SK-N-SH (cell line): ENCODE measurements at regions not wholly inside any gene's neighbourhood (a gene's known extent, or its start where the extent isn't known, plus 50 kb on each side); places are given as distances from the start of the nearest gene placed in this dataset.

ENCODE experiments used
- CTCF ChIA-PET: fragments of 300-600, 350-600 bp; formaldehyde crosslinking; extraction: SDS; loops from one replicate; lab custom pipeline; 2021; lab: Yijun Ruan, JAX
- POLR2A ChIA-PET: fragments of 350-600 bp; sonication (Branson Sonifier 250); formaldehyde crosslinking; extraction: SDS; loops from one replicate; lab custom pipeline; 2020; ENCODE audit warnings: antibody characterized with exemption, inconsistent platforms; lab: Yijun Ruan, JAX
- DNase-seq: peaks from one replicate; pipeline ENCODE4 v3.0.0; 2012
- H2AFZ ChIP-seq: fragments of 200-600 bp; sonication (generic); 2 replicates; pipeline ENCODE4 v1.8.1; 2016; ENCODE audit warnings: antibody characterized with exemption, mild to moderate bottlenecking, low read depth
- H3F3A ChIP-seq: fragments of 200-600 bp; sonication (generic); replicated peaks from 2 replicates; pipeline ENCODE3; 2016; ENCODE audit warnings: antibody characterized with exemption, mild to moderate bottlenecking; ENCODE audit not compliant: insufficient read depth
- H3K27ac ChIP-seq, 2 experiments: fragments of 200-500 bp in 1 of 2; fragments of 200-600 bp in 1 of 2; sonication (Bioruptor generic) in 1 of 2; sonication (generic), shearing (Covaris generic) in 1 of 2; 2 replicates each; pipeline versions ENCODE4 v1.5.1 to v1.6.1; 2014 to 2016; ENCODE audit warnings: low read depth in 2 of 2, inconsistent platforms in 1 of 2, low read length in 1 of 2, mild to moderate bottlenecking in 1 of 2, mixed read lengths in 1 of 2
- H3K27me3 ChIP-seq: fragments of 200-600 bp; sonication (generic), shearing (Covaris generic); 2 replicates; pipeline ENCODE4 v1.6.1; 2016; ENCODE audit warnings: mixed run types; ENCODE audit not compliant: insufficient read depth
- H3K36me3 ChIP-seq, 2 experiments: fragments of 200-500 bp in 1 of 2; fragments of 200-600 bp in 1 of 2; sonication (Bioruptor generic) in 1 of 2; sonication (generic) in 1 of 2; replicated peaks in 1 of 2; 2 replicates each; pipeline versions ENCODE3 to v1.5.1; 2014 to 2016; ENCODE audit warnings: low read length in 1 of 2, mild to moderate bottlenecking in 1 of 2; ENCODE audit not compliant: insufficient read depth in 2 of 2, control insufficient read depth in 1 of 2
- H3K4me1 ChIP-seq, 2 experiments: fragments of 200-500 bp in 1 of 2; fragments of 200-600 bp in 1 of 2; sonication (Bioruptor generic) in 1 of 2; sonication (generic), shearing (Covaris generic) in 1 of 2; 2 replicates each; pipeline versions ENCODE4 v1.5.1 to v1.6.1; 2014 to 2016; ENCODE audit warnings: low read depth in 1 of 2, low read length in 1 of 2, mixed run types in 1 of 2; ENCODE audit not compliant: insufficient read depth in 2 of 2, control insufficient read depth in 1 of 2
- H3K4me2 ChIP-seq: fragments of 200-600 bp; sonication (generic), shearing (Covaris generic); 2 replicates; pipeline ENCODE4 v1.6.1; 2017; ENCODE audit warnings: mixed run types
- H3K4me3 ChIP-seq, 2 experiments: fragments of 200-500 bp in 1 of 2; fragments of 200-600 bp in 1 of 2; sonication (Bioruptor generic) in 1 of 2; sonication (generic), shearing (Covaris generic) in 1 of 2; 2 replicates each; pipeline versions ENCODE4 v1.5.1 to v1.8.1; 2014 to 2016; ENCODE audit warnings: low read depth in 2 of 2, inconsistent platforms in 1 of 2, low read length in 1 of 2, mild to moderate bottlenecking in 1 of 2, mixed read lengths in 1 of 2, moderate library complexity in 1 of 2
- H3K79me2 ChIP-seq: fragments of 200-600 bp; sonication (generic); 2 replicates; pipeline ENCODE4 v1.8.1; 2017; ENCODE audit warnings: mild to moderate bottlenecking; ENCODE audit not compliant: insufficient read depth
- H3K9ac ChIP-seq: fragments of 200-600 bp; sonication (generic); 2 replicates; pipeline ENCODE4 v1.6.1; 2017; ENCODE audit warnings: mixed run types
- H3K9me2 ChIP-seq: fragments of 200-600 bp; sonication (generic); 2 replicates; pipeline ENCODE4 v1.6.1; 2017; ENCODE audit warnings: mixed run types
- H3K9me3 ChIP-seq: fragments of 200-600 bp; sonication (generic); 2 replicates; pipeline ENCODE4 v1.6.1; 2017; ENCODE audit warnings: mixed run types, mild to moderate bottlenecking, moderate library complexity
- H4K20me1 ChIP-seq: fragments of 200-600 bp; sonication (generic); 2 replicates; pipeline ENCODE4 v1.6.1; 2017; ENCODE audit warnings: mild to moderate bottlenecking, mixed run types; ENCODE audit not compliant: insufficient read depth
- CHD2 ChIP-seq: fragments of 150-350 bp; IDR thresholded peaks from 2 replicates; pipeline ENCODE4 v1.6.1; 2018; ENCODE audit warnings: low read length; ENCODE audit not compliant: partially characterized antibody
- ELF1 ChIP-seq: IDR thresholded peaks from 2 replicates; pipeline ENCODE4 v1.4.0; 2012
- FOXJ3 ChIP-seq: sonication (generic); formaldehyde crosslinking; IDR thresholded peaks from 2 replicates; pipeline ENCODE4 v1.5.1; 2020; ENCODE audit warnings: mild to moderate bottlenecking, missing genetic modification reagents
- JUND ChIP-seq: IDR thresholded peaks from 2 replicates; pipeline ENCODE4 v1.4.0; 2012
- MXI1 ChIP-seq: IDR thresholded peaks from 2 replicates; pipeline ENCODE4 v1.6.1; 2012; ENCODE audit warnings: mild to moderate bottlenecking, low read depth, low read length, improper control_type of control experiment
- NFIC ChIP-seq: IDR thresholded peaks from 2 replicates; pipeline ENCODE4 v1.4.0; 2012; ENCODE audit warnings: borderline replicate concordance
- NRF1 ChIP-seq: IDR thresholded peaks from 2 replicates; pipeline ENCODE4 v1.6.1; 2012; ENCODE audit warnings: low read depth, mild to moderate bottlenecking, low read length
- RAD21 ChIP-seq: IDR thresholded peaks from 2 replicates; pipeline ENCODE4 v1.6.1; 2012; ENCODE audit warnings: mild to moderate bottlenecking, low read length
- RFX5 ChIP-seq: IDR thresholded peaks from 2 replicates; pipeline ENCODE4 v1.6.1; 2012; ENCODE audit warnings: mild to moderate bottlenecking, improper control_type of control experiment, low read length
- RXRA ChIP-seq: IDR thresholded peaks from 2 replicates; pipeline ENCODE4 v1.4.0; 2012; ENCODE audit warnings: low read depth, mild to moderate bottlenecking, borderline replicate concordance
- SMC3 ChIP-seq: IDR thresholded peaks from 2 replicates; pipeline ENCODE4 v1.6.1; 2012; ENCODE audit warnings: low read depth, low read length, improper control_type of control experiment
- TAF1 ChIP-seq: IDR thresholded peaks from 2 replicates; pipeline ENCODE4 v1.6.1; 2012; ENCODE audit warnings: low read depth, mild to moderate bottlenecking, low read length, moderate library complexity, borderline replicate concordance
- TCF12 ChIP-seq: IDR thresholded peaks from 2 replicates; pipeline ENCODE4 v1.4.0; 2012
- TEAD4 ChIP-seq: IDR thresholded peaks from 2 replicates; pipeline ENCODE4 v1.4.0; 2012; ENCODE audit warnings: mild to moderate bottlenecking, borderline replicate concordance; ENCODE audit not compliant: insufficient read depth
- WGBS: methylation state at CpG from one replicate; pipeline ENCODE4 v1.1.6; 2017; ENCODE audit warnings: low lambda C conversion rate; 5-methylcytosine and 5-hydroxymethylcytosine counted together
- TF ChIP-seq, protein P1 (sequence below): IDR thresholded peaks from 2 replicates; pipeline ENCODE4 v1.4.0; 2012; ENCODE audit warnings: low read depth, borderline replicate concordance
- TF ChIP-seq, protein P2 (sequence below): fragments of 200-600 bp; sonication (generic); IDR thresholded peaks from 2 replicates; pipeline ENCODE4 v1.6.1; 2017; ENCODE audit warnings: antibody characterized with exemption, mild to moderate bottlenecking, moderate library complexity
- TF ChIP-seq, protein P3 (sequence below): fragments of 150-350 bp; IDR thresholded peaks from 2 replicates; pipeline ENCODE4 v1.6.1; 2017; ENCODE audit warnings: antibody characterized with exemption, low read length, low read depth, borderline replicate concordance
- TF ChIP-seq, protein P4 (sequence below): IDR thresholded peaks from 2 replicates; pipeline ENCODE4 v1.4.0; 2012; ENCODE audit warnings: low read depth, borderline replicate concordance
- TF ChIP-seq, protein P5 (sequence below): IDR thresholded peaks from 2 replicates; pipeline ENCODE4 v1.6.1; 2012; ENCODE audit warnings: mild to moderate bottlenecking, low read depth, low read length, moderate library complexity

DNA sequence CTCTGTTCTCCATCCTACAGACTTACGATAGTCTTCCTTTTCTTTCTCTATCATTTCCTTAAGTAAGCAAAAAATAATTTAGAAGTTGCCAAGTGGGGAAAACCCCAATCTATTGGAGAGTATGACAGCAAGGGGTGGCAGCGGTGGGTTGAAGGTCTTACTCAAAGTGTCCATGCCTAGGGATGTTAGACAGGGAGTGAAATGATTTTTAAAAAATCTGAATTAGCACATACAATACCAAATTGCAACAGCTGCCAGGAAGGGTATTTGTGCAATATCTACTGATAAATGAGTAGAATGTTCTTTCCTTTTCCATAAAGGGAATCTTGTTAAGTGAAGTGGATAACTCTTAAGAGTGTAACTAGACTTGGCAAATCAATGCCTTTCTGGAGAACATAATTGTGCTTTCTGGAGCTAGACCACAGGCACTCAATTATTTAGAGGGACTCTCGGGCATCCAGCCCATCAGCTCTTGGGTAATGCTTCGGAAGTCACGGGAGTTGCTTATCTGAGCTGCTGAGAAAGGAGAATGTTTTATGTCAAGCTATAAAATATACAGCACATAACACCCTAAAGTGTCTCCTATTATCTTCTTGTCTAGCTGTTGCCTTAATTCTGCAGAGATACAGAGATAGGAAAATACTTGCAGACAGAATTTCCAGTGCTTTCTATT, 151.5 kb downstream of the KCNJ2 start (continued):
- TF ChIP-seq TCF12: peak; percentile 61
- TF ChIP-seq, protein P1, sequence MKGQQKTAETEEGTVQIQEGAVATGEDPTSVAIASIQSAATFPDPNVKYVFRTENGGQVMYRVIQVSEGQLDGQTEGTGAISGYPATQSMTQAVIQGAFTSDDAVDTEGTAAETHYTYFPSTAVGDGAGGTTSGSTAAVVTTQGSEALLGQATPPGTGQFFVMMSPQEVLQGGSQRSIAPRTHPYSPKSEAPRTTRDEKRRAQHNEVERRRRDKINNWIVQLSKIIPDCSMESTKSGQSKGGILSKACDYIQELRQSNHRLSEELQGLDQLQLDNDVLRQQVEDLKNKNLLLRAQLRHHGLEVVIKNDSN: no peak
- peak; percentile 33; the same call in 1 of the 2 replicates for TF ChIP-seq TEAD4
- TF ChIP-seq, all 33 proteins: peak for 11

DNA sequence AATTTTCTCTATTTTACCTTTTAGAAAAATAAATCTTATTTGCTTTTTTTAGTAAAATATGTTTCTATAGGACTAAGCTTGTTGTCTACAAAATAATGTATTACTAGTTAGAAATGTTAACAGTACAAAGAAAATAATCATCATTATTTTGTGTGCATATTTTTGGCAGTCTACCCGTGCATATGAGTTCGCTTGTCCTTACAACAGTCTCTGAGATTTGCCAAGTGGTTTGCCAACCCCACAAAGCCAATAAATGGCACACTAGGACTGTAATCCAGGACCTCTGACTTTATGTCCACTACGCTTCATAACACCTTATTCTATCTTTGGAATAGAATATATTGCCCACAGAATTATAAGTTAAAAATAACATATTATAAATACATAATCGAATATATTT, 152.0 kb downstream of the KCNJ2 start:
- Histone ChIP-seq H3K36me3 (no peaks in the 10 kb centered on the region), H3F3A (no peaks in the 10 kb centered on the region), H3K27me3 (no peaks in the 10 kb centered on the region)
- WGBS: 50% methylated on average over 4 of the region's 4 CpGs
- POLR2A ChIA-PET: no interaction called here
- TF ChIP-seq, protein P2, sequence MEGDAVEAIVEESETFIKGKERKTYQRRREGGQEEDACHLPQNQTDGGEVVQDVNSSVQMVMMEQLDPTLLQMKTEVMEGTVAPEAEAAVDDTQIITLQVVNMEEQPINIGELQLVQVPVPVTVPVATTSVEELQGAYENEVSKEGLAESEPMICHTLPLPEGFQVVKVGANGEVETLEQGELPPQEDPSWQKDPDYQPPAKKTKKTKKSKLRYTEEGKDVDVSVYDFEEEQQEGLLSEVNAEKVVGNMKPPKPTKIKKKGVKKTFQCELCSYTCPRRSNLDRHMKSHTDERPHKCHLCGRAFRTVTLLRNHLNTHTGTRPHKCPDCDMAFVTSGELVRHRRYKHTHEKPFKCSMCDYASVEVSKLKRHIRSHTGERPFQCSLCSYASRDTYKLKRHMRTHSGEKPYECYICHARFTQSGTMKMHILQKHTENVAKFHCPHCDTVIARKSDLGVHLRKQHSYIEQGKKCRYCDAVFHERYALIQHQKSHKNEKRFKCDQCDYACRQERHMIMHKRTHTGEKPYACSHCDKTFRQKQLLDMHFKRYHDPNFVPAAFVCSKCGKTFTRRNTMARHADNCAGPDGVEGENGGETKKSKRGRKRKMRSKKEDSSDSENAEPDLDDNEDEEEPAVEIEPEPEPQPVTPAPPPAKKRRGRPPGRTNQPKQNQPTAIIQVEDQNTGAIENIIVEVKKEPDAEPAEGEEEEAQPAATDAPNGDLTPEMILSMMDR: no peak
- no peak for TF ChIP-seq ELF1
- TF ChIP-seq, protein P3, sequence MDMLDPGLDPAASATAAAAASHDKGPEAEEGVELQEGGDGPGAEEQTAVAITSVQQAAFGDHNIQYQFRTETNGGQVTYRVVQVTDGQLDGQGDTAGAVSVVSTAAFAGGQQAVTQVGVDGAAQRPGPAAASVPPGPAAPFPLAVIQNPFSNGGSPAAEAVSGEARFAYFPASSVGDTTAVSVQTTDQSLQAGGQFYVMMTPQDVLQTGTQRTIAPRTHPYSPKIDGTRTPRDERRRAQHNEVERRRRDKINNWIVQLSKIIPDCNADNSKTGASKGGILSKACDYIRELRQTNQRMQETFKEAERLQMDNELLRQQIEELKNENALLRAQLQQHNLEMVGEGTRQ: no peak
- TF ChIP-seq FOXJ3 (CRISPR knock-in tag): no peak
- TF ChIP-seq, protein P4, sequence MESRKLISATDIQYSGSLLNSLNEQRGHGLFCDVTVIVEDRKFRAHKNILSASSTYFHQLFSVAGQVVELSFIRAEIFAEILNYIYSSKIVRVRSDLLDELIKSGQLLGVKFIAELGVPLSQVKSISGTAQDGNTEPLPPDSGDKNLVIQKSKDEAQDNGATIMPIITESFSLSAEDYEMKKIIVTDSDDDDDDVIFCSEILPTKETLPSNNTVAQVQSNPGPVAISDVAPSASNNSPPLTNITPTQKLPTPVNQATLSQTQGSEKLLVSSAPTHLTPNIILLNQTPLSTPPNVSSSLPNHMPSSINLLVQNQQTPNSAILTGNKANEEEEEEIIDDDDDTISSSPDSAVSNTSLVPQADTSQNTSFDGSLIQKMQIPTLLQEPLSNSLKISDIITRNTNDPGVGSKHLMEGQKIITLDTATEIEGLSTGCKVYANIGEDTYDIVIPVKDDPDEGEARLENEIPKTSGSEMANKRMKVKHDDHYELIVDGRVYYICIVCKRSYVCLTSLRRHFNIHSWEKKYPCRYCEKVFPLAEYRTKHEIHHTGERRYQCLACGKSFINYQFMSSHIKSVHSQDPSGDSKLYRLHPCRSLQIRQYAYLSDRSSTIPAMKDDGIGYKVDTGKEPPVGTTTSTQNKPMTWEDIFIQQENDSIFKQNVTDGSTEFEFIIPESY: no peak
- TF ChIP-seq TAF1: no peak
- TF ChIP-seq SMC3: no peak
- no peak for TF ChIP-seq JUND
- TF ChIP-seq, protein P1: no peak
- no peak for TF ChIP-seq NFIC
- TF ChIP-seq MXI1: no peak
- no peak for TF ChIP-seq RAD21
- no peak for TF ChIP-seq NRF1
- TF ChIP-seq, protein P5, sequence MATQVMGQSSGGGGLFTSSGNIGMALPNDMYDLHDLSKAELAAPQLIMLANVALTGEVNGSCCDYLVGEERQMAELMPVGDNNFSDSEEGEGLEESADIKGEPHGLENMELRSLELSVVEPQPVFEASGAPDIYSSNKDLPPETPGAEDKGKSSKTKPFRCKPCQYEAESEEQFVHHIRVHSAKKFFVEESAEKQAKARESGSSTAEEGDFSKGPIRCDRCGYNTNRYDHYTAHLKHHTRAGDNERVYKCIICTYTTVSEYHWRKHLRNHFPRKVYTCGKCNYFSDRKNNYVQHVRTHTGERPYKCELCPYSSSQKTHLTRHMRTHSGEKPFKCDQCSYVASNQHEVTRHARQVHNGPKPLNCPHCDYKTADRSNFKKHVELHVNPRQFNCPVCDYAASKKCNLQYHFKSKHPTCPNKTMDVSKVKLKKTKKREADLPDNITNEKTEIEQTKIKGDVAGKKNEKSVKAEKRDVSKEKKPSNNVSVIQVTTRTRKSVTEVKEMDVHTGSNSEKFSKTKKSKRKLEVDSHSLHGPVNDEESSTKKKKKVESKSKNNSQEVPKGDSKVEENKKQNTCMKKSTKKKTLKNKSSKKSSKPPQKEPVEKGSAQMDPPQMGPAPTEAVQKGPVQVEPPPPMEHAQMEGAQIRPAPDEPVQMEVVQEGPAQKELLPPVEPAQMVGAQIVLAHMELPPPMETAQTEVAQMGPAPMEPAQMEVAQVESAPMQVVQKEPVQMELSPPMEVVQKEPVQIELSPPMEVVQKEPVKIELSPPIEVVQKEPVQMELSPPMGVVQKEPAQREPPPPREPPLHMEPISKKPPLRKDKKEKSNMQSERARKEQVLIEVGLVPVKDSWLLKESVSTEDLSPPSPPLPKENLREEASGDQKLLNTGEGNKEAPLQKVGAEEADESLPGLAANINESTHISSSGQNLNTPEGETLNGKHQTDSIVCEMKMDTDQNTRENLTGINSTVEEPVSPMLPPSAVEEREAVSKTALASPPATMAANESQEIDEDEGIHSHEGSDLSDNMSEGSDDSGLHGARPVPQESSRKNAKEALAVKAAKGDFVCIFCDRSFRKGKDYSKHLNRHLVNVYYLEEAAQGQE: no peak
- TF ChIP-seq RFX5: no peak
- no peak for TF ChIP-seq RXRA
- TF ChIP-seq CHD2: no peak
- TF ChIP-seq, all 33 proteins: peak for 0
- no peak for DNase-seq
- H3K4me1 ChIP-seq: peaks cover 0 to 16% of the 10 kb centered on the region in 2 experiments; a peak in 2 of 4 replicates
- no peaks in the 10 kb centered on the region for H4K20me1 ChIP-seq
- no peaks in the 10 kb centered on the region for H3K9me2 ChIP-seq
- H3K9me3 ChIP-seq: no peaks in the 10 kb centered on the region
- no peak overlapping the region for H3K4me2 ChIP-seq
- no peak overlapping the region for H3K9ac ChIP-seq
- H3K27ac ChIP-seq: peak overlapping the region in 1 of 2 experiments; percentile 71; a peak in 2 of 4 replicates
- no peak overlapping the region for H3K4me3 ChIP-seq
- H2AFZ ChIP-seq: no peak overlapping the region
- H3K79me2 ChIP-seq: no peaks in the 10 kb centered on the region
- CTCF ChIA-PET: interaction anchor here (0.7 to 1.1 kb wide), 2 partner anchors 19 to 152 kb away, joined by 3 to 5 read pairs; partner anchors contain the start of gene KCNJ2
